NT2/D1 (cell line): ENCODE measurements at regions not wholly inside any gene's neighbourhood (a gene's known extent, or its start where the extent isn't known, plus 50 kb on each side); places are given as distances from the start of the nearest gene placed in this dataset.

Source experiments
- SUZ12 ChIP-seq: IDR thresholded peaks from 2 replicates; pipeline ENCODE4 v1.6.1; 2011; ENCODE audit not compliant: insufficient read length, insufficient read depth; ENCODE audit errors: extremely low read depth
- YY1 ChIP-seq: IDR thresholded peaks from 2 replicates; pipeline ENCODE4 v1.6.1; 2011; ENCODE audit not compliant: insufficient read length, insufficient read depth
- ZNF274 ChIP-seq: IDR thresholded peaks from 2 replicates; pipeline ENCODE4 v1.6.1; 2011; ENCODE audit warnings: mild to moderate bottlenecking, low read depth, low read length

DNA sequence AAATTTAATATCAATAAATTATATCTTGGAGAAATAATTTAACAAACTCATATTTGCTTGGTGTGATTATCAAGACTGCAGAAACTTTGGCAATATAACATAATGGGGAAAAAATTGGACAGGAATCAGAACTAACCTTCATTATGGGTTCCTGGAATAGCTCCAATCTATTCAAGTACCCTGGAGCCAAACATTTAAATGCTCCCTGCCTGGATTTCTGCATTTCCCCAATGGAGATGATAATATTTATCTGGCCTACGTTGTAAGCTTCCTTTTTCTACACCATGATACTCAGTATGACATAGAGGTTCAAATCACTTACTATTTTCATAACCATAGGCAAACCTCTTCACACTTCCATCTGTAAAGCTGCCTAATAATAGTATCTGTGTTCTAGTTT lies 326.8 kb downstream of the TRIML1 start:
- TF ChIP-seq ZNF274 (no peak), YY1 (no peak), SUZ12 (no peak)
